K562 (cell line): ENCODE measurements at regions not wholly inside any gene's neighbourhood (a gene's known extent, or its start where the extent isn't known, plus 50 kb on each side); places are given as distances from the start of the nearest gene placed in this dataset.

Experiments used
- ATAC-seq: fragments of 200-7000 bp; cut with Tn5 transposase; 3 replicates; pipeline ENCODE4 v1.9.1; 2020; ENCODE audit warnings: moderate library complexity
- BruUV-seq: library from RNA; stranded (reverse); fragments of 400-500 nt; replicated peaks from 2 replicates; lab custom pipeline; 2021; lab: Mats Ljungman, UMichigan
- CTCF ChIA-PET: fragments of 300-600 bp; formaldehyde crosslinking; extraction: SDS; loops from one replicate; lab custom pipeline; 2021; ENCODE audit warnings: low intra/inter-chr PET ratio; lab: Yijun Ruan, JAX
- POLR2A ChIA-PET: fragments of 300-600, 350-650 bp; sonication (Branson Sonifier 250); formaldehyde crosslinking; extraction: SDS; loops from one replicate; lab custom pipeline; 2021; ENCODE audit warnings: antibody characterized with exemption, inconsistent platforms; lab: Yijun Ruan, JAX
- DNase-seq, 4 experiments: peaks; one replicate each; pipeline versions ENCODE4 v3.0.0 to v3.0.0-alpha.2; 2011 to 2018; ENCODE audit warnings: low spot score in 3 of 4, mixed read lengths in 3 of 4; ENCODE audit errors: extremely low read depth in 1 of 4
- FAIRE-seq: peaks from 2 replicates; lab custom pipeline; 2011; peaks lifted over from hg19 to GRCh38; lab: Jason Lieb, UNC
- H2AFZ ChIP-seq: 2 replicates; pipeline ENCODE4 v1.6.0; 2011; ENCODE audit warnings: low read depth, low read length, control low read depth, inconsistent platforms
- H3K27ac ChIP-seq: fragments of 200-600 bp; 3 replicates; pipeline ENCODE4 v1.8.0; 2011; ENCODE audit warnings: low read depth, mild to moderate bottlenecking, control low read depth, inconsistent platforms, low read length, moderate library complexity, mixed read lengths; ENCODE audit errors: extremely low read depth
- H3K27me3 ChIP-seq, 2 experiments: fragments of 300-600 bp in 1 of 2; 2 replicates in 1 of 2; 3 replicates in 1 of 2; pipeline versions ENCODE4 v1.6.0 to v1.8.0; 2011; ENCODE audit warnings: inconsistent platforms in 2 of 2, low read length in 2 of 2, mild to moderate bottlenecking in 1 of 2, mixed read lengths in 1 of 2, moderate library complexity in 1 of 2; ENCODE audit not compliant: control insufficient read depth in 2 of 2, insufficient read depth in 2 of 2
- H3K36me3 ChIP-seq: fragments of 300-600 bp; 3 replicates; pipeline ENCODE4 v1.8.0; 2011; ENCODE audit warnings: mild to moderate bottlenecking, low read length, inconsistent platforms; ENCODE audit not compliant: control insufficient read depth, insufficient read depth
- H3K4me1 ChIP-seq, 2 experiments: fragments of 200-600 bp in 1 of 2; replicated peaks in 1 of 2; 2 replicates in 1 of 2; 3 replicates in 1 of 2; pipeline versions ENCODE4 v1.5.1 to v1.8.0; 2011; ENCODE audit warnings: inconsistent platforms in 2 of 2, low read length in 2 of 2, mild to moderate bottlenecking in 1 of 2, mixed read lengths in 1 of 2, moderate library complexity in 1 of 2; ENCODE audit not compliant: control insufficient read depth in 2 of 2, insufficient read depth in 2 of 2
- H3K4me2 ChIP-seq: 2 replicates; pipeline ENCODE4 v1.6.1; 2011; ENCODE audit warnings: low read length, control low read depth, inconsistent platforms, mixed read lengths; ENCODE audit not compliant: insufficient read depth
- H3K4me3 ChIP-seq: fragments of 200-600 bp; sonication (generic), shearing (Covaris generic); 2 replicates; pipeline ENCODE4 v1.5.1; 2016; ENCODE audit warnings: control low read depth, inconsistent platforms
- H3K79me2 ChIP-seq: fragments of 200-600 bp; 3 replicates; pipeline ENCODE4 v1.8.0; 2011; ENCODE audit warnings: low read length, inconsistent platforms; ENCODE audit not compliant: control insufficient read depth, insufficient read depth
- H3K9ac ChIP-seq, 2 experiments: 2 replicates each; pipeline versions ENCODE4 v1.6.0 to v1.6.1; 2011; ENCODE audit warnings: low read depth in 2 of 2, low read length in 2 of 2, control low read depth in 1 of 2, inconsistent platforms in 1 of 2, mild to moderate bottlenecking in 1 of 2, mixed read lengths in 1 of 2; ENCODE audit not compliant: insufficient read depth in 1 of 2
- H3K9me1 ChIP-seq: one replicate; pipeline ENCODE4 v1.6.0; 2011; ENCODE audit warnings: inconsistent platforms, mild to moderate bottlenecking, low read length, moderate library complexity; ENCODE audit not compliant: control insufficient read depth, insufficient read depth
- H3K9me3 ChIP-seq: replicated peaks from 2 replicates; pipeline ENCODE4 v1.5.1; 2011; ENCODE audit warnings: low read depth, low read length, inconsistent platforms; ENCODE audit not compliant: control insufficient read depth, insufficient read depth
- H4K20me1 ChIP-seq: replicated peaks from 2 replicates; pipeline ENCODE4 v1.6.1; 2011; ENCODE audit warnings: low read length, inconsistent platforms, mixed read lengths; ENCODE audit not compliant: control insufficient read depth, insufficient read depth
- ATF1 ChIP-seq, 2 experiments: fragments of 450-650 bp in 1 of 2; IDR thresholded peaks; 2 replicates each; pipeline ENCODE4 v1.6.1; 2016; ENCODE audit warnings: missing compliant biosample characterization in 1 of 2, missing genetic modification characterization in 1 of 2
- BCL6 ChIP-seq: fragments of 250-450 bp; sonication (Bioruptor Pico); IDR thresholded peaks from 2 replicates; pipeline ENCODE4 v1.4.0; 2020
- BHLHE40 ChIP-seq: IDR thresholded peaks from 2 replicates; pipeline ENCODE4 v1.6.1; 2011; ENCODE audit warnings: low read length, improper control_type of control experiment
- ELF2 ChIP-seq: fragments of 250-450 bp; sonication (Bioruptor Pico); IDR thresholded peaks from 2 replicates; pipeline ENCODE4 v1.5.0; 2021; ENCODE audit warnings: mild to moderate bottlenecking
- MTF1 ChIP-seq: fragments of 250-450 bp; sonication (Bioruptor Pico); IDR thresholded peaks from 2 replicates; pipeline ENCODE4 v1.9.0; 2021; ENCODE audit warnings: moderate library complexity, mild to moderate bottlenecking, inconsistent platforms, borderline replicate concordance
- NR1H2 ChIP-seq: sonication (generic); formaldehyde crosslinking; IDR thresholded peaks from 2 replicates; pipeline ENCODE4 v1.4.0; 2020; ENCODE audit warnings: mild to moderate bottlenecking, missing genetic modification reagents
- POLR3A ChIP-seq: IDR thresholded peaks from 2 replicates; pipeline ENCODE4 v1.6.1; 2011; ENCODE audit warnings: borderline replicate concordance, mild to moderate bottlenecking, moderate library complexity; ENCODE audit not compliant: insufficient read length, insufficient read depth; ENCODE audit errors: extremely low read depth
- PRDM10 ChIP-seq: fragments of 450-650 bp; IDR thresholded peaks from 2 replicates; pipeline ENCODE4 v1.6.1; 2018; ENCODE audit not compliant: partially characterized antibody
- PYGO2 ChIP-seq: fragments of 450-650 bp; IDR thresholded peaks from 2 replicates; pipeline ENCODE4 v1.6.1; 2016; ENCODE audit warnings: mild to moderate bottlenecking, missing genetic modification characterization, moderate library complexity, missing compliant biosample characterization
- ZNF282 ChIP-seq: sonication (generic); formaldehyde crosslinking; IDR thresholded peaks from 2 replicates; pipeline ENCODE4 v1.8.1; 2023; ENCODE audit warnings: missing genetic modification reagents
- ZNF518B ChIP-seq: fragments of 250-450 bp; sonication (Bioruptor Pico); IDR thresholded peaks from 2 replicates; pipeline ENCODE4 v1.5.0; 2021; ENCODE audit warnings: mild to moderate bottlenecking, moderate library complexity
- ZSCAN32 ChIP-seq: fragments of 450-650 bp; formaldehyde crosslinking; IDR thresholded peaks from 2 replicates; pipeline ENCODE4 v1.4.0; 2020; ENCODE audit warnings: mild to moderate bottlenecking, moderate library complexity
- WGBS: fragments of 100-300 bp; shearing (Covaris generic); methylation state at CpG from one replicate; pipeline ENCODE4 v1.1.6; 2016; ENCODE audit warnings: low coverage, mixed read lengths; ENCODE audit not compliant: insufficient coverage; ENCODE audit errors: missing lambda C conversion rate; 5-methylcytosine and 5-hydroxymethylcytosine counted together
- in situ Hi-C: fragments of 300-500 bp; cut with MboI; formaldehyde crosslinking; loops from 4 replicates; pipeline ENCODE4 v1.15.0; 2018; ENCODE audit warnings: inconsistent platforms, mixed read lengths
- intact Hi-C: fragments of 100-400 bp; cut with micrococcal nuclease; formaldehyde crosslinking; loops from 2 replicates; pipeline ENCODE4 v1.14.2; 2022
- TF ChIP-seq, protein P1 (sequence below): fragments of 450-650 bp; IDR thresholded peaks from 2 replicates; pipeline ENCODE4 v1.7.0; 2016; ENCODE audit warnings: borderline replicate concordance
- TF ChIP-seq, protein P2 (sequence below): sonication (generic); formaldehyde crosslinking; IDR thresholded peaks from 2 replicates; pipeline ENCODE4 v1.9.0; 2022; ENCODE audit warnings: mild to moderate bottlenecking, missing genetic modification reagents

- Histone ChIP-seq H3K4me2 (no peak overlapping the region), H3K4me1 (no peaks in the 10 kb centered on the region), H3K9me1 (no peaks in the 10 kb centered on the region), H3K36me3 (no peaks in the 10 kb centered on the region), H3K9me3 (0 out of 2 replicates have a peak, but pooled peaks cover 2% of the 10 kb centered on the region), H3K9ac (no peak overlapping the region), H3K4me3 (no peak overlapping the region), H2AFZ (no peak overlapping the region), H3K27me3 (no peaks in the 10 kb centered on the region), H3K27ac (no peak overlapping the region), H3K79me2 (no peaks in the 10 kb centered on the region), H4K20me1 (no peaks in the 10 kb centered on the region)
- BruUV-seq, result no TSS peak
- CTCF ChIA-PET, result no interaction called here
- FAIRE-seq (no peak), DNase-seq (no peak), ATAC-seq (no peak)
- POLR2A ChIA-PET, result no interaction called here
- WGBS, result 0% methylated on average over 3 of the region's 3 CpGs
- intact Hi-C loops (no loop called here), in situ Hi-C loops (no loop called here)
- TF ChIP-seq PRDM10, result no peak
- TF ChIP-seq, protein P1, sequence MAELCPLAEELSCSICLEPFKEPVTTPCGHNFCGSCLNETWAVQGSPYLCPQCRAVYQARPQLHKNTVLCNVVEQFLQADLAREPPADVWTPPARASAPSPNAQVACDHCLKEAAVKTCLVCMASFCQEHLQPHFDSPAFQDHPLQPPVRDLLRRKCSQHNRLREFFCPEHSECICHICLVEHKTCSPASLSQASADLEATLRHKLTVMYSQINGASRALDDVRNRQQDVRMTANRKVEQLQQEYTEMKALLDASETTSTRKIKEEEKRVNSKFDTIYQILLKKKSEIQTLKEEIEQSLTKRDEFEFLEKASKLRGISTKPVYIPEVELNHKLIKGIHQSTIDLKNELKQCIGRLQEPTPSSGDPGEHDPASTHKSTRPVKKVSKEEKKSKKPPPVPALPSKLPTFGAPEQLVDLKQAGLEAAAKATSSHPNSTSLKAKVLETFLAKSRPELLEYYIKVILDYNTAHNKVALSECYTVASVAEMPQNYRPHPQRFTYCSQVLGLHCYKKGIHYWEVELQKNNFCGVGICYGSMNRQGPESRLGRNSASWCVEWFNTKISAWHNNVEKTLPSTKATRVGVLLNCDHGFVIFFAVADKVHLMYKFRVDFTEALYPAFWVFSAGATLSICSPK, result no peak
- TF ChIP-seq, protein P2, sequence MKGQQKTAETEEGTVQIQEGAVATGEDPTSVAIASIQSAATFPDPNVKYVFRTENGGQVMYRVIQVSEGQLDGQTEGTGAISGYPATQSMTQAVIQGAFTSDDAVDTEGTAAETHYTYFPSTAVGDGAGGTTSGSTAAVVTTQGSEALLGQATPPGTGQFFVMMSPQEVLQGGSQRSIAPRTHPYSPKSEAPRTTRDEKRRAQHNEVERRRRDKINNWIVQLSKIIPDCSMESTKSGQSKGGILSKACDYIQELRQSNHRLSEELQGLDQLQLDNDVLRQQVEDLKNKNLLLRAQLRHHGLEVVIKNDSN, result no peak
- no peak for TF ChIP-seq MTF1 (CRISPR knock-in tag)
- TF ChIP-seq ATF1 (CRISPR knock-in tag; IDR thresholded peaks at IDR 0.05), result no peak
- no peak for TF ChIP-seq ATF1 (tag; IDR thresholded peaks at IDR 0.05)
- no peak for TF ChIP-seq ZNF282
- TF ChIP-seq NR1H2 (CRISPR knock-in tag), result no peak
- TF ChIP-seq PYGO2 (tag), result no peak
- TF ChIP-seq BHLHE40, result no peak
- no peak for TF ChIP-seq POLR3A
- TF ChIP-seq ELF2 (CRISPR knock-in tag), result no peak
- no peak for TF ChIP-seq ZNF518B (CRISPR knock-in tag)
- TF ChIP-seq ZSCAN32 (CRISPR knock-in tag), result no peak
- no peak for TF ChIP-seq BCL6
Observed at GRCh38 chr12:86523844-86524243, 267.7 kb upstream of the MGAT4C start.
